GM12891 (cell line): ENCODE measurements at regions not wholly inside any gene's neighbourhood (a gene's known extent, or its start where the extent isn't known, plus 50 kb on each side); places are given as distances from the start of the nearest gene placed in this dataset.

Experiments
- POLR2A ChIP-seq: IDR thresholded peaks from 2 replicates; pipeline ENCODE4 v1.6.1; 2011; ENCODE audit warnings: low read depth, low read length, control low read depth
- POLR2AphosphoS5 ChIP-seq: IDR thresholded peaks from 2 replicates; pipeline ENCODE4 v1.6.1; 2011; ENCODE audit warnings: low read depth, low read length, control low read depth
- TAF1 ChIP-seq: IDR thresholded peaks from 2 replicates; pipeline ENCODE4 v1.6.1; 2011; ENCODE audit warnings: low read depth, low read length, control low read depth

DNA sequence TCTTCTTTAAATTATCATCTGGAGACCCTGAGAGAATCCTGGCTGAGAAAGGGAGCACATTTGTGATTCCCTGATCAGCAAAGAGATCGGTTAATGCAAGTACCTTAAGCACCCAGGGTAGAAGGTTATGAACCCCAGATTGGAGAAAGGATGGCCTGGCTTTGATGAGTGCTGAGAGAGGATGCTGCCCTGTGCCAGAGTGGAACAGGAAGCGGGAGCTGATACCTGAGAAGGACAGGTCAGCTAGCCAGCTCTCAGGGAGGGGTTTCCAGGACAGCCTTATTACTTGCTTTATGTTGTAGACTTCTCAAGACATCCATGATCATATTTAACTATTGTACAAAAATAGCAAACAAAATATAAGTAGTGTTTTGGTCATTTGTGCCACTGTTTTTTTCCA, 141.9 kb downstream of the GATB start:
- TF ChIP-seq POLR2A (no peak), POLR2AphosphoS5 (no peak), TAF1 (no peak)
